Hippocampal formation (tissue), 2 donors: ENCODE measurements at regions not wholly inside any gene's neighbourhood (a gene's known extent, or its start where the extent isn't known, plus 50 kb on each side); places are given as distances from the start of the nearest gene placed in this dataset.
"Not testable (repeated sequence)": the region's sequence is repeated elsewhere in the genome, so short reads cannot be mapped to it uniquely, and the experiment has no call there.

Source experiments
- DNase-seq, 2 donors: peaks; one replicate each; lab custom pipeline; 2025; lab: John Stamatoyannopoulos, UW

DNA sequence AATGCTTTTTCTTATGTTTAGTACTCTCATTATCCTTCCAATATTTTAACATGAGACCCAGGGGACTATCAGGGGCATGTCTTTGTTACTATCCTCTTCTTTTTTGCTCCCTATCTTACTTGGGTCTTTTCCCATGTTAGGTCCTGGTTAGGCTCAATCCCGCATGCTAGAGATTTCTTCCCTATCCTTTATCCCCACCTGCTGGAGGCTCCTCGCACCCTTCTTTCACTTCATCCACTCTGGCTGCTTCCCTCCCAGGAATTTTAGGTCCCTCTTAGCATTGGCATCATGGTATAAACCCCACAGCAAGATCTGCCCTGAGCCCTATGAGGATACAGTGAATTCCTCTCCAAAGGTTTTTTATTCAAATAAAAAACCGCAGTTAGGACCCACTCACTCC lies 567.3 kb downstream of the ANKRD30B start:
- peak in 1 of 2 donors; percentile 0 for DNase-seq

DNA sequence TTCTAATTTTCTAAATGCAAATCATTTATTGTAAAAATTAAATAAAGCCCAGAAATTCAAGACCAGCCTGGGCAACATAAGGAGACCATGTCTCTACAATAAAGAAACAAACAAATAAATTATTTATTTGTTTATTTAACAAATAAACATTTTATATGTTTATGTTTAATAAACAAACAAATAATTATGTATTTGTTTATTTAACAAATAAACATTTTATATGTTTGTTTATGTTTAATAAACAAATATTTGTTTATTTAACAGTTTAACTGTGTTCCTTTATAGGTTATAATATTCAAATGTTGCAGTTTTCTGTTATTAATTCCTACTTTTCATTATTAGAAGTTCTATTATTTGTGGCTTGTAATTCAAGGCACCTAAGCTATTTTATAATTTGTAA lies 570.7 kb downstream of the ANKRD30B start:
- DNase-seq, result not testable (repeated sequence)

DNA sequence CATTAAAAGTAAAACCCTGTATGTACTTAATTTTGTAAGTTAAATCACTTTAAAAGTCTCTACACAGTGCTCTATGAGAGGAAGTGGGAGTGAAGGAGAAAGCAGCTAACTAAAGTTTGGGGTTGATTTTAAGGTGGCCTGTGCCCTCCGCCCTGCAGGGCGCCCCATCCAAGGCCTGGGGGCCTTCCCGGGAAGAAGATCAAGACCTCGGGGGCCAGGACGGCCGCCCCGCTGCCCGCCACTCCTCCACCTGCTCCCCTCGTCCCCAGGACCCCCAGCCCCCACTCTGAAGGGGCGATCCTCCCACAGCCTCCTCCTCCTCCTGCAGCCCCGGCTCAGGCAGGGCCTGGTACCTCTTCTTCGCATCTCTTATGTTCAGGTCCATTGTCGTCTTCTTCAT lies 581.7 kb downstream of the ANKRD30B start:
- not testable (repeated sequence) for DNase-seq

DNA sequence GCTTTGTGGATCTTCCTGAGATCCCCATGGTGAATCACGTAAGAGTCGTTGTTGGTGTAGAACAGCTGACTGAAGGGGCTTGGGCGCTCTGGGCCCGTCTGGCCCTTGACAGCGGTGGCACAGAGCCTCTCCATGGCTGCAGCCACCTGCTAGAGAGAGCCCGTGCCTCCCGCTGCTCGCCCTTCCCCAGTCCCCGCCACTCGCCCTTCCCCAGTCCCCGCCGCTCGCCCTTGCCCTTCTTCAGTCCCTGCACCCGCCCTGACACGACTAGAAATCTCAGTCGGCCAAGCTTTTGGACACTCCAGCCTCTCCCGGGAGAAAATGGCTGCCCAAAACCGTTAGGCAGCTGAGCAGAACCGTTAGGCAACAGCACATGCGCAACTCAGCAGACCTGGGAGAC lies 582.2 kb downstream of the ANKRD30B start:
- not testable (repeated sequence) for DNase-seq

DNA sequence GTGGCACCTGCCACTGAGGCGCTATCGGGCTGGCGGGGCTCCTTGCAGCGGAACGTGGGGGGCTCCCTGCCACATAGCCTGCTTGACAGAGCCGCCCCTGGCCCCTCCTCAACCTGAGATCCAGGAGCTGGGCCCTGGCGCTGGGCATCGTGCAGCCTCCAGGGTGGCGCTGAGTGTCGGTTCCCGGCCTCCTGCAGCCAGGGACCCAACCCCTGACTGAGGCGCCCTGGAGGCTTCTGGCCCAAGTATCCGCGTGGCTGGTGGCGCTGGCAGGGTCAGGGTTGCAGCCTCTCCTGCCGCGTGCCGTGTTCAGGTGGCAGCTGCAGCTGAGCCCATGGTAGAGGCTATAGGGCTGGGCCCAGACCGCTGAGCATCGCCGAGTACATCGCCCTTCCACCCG lies 582.6 kb downstream of the ANKRD30B start:
- not testable (repeated sequence) for DNase-seq

DNA sequence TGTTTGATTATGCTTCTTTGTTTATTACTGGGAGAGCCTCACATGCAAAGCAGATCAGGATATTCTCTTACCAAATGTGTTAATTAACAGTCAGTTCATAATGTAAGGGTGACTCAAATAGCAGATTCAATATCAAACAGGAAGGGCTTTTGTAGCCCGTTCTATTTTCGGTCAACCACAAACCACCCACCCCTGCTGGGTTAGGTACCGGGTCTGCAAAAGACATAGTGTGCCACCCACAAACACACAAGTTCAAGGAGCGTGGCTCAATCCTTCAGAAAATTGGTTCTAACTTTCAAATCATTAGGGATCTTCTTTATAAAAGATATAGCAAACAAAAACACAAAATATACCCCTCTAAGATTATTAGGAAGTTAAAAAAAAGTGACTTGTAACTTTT lies 627.7 kb downstream of the ANKRD30B start:
- not testable (repeated sequence) for DNase-seq

DNA sequence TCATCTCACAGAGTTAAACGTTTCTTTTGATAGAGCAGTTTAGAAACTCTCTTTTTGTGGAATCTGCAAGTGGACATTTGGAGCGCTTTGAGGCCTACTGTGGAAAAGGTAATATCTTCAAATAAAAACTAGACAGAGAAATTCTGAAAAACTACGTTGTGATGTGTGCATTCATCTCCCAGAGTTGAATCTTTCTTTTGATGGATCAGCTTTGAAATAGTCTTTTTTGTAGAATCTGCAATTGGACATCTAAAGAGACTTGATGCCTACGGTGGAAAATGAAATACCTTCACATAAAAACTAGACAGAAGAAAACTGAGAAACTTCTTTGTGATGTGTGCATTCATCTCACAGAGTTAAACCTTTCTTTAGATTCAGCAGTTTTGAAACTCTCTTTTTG lies 659.9 kb downstream of the ANKRD30B start:
- not testable (repeated sequence) for DNase-seq
